HG02610 (cell line): ENCODE measurements at regions not wholly inside any gene's neighbourhood (a gene's known extent, or its start where the extent isn't known, plus 50 kb on each side); places are given as distances from the start of the nearest gene placed in this dataset.

Source experiments
- ATAC-seq: cut with Tn5 transposase; IDR thresholded peaks from one replicate; pipeline ENCODE4 v1.9.1; 2021; ENCODE audit warnings: mild to moderate bottlenecking, moderate library complexity; ENCODE audit not compliant: unreplicated experiment

- no peak for ATAC-seq
These were observed 192.2 kb upstream of the MARCKS start for GRCh38 chr6:113664909-113665308.

- peak; percentile 43 for ATAC-seq
These were observed 188.3 kb upstream of the MARCKS start for GRCh38 chr6:113668641-113669408.

- ATAC-seq: no peak
These were observed 187.5 kb upstream of the MARCKS start for GRCh38 chr6:113669606-113670005.

- no peak for ATAC-seq
These were observed 185.7 kb upstream of the MARCKS start for GRCh38 chr6:113671421-113671820.

GRCh38 chr6:113672491-113673149 lies 184.5 kb upstream of the MARCKS start:
- no peak for ATAC-seq

GRCh38 chr6:113674075-113674474 lies 183.1 kb upstream of the MARCKS start:
- ATAC-seq: no peak

- no peak for ATAC-seq
These were observed 181.1 kb upstream of the MARCKS start for GRCh38 chr6:113676057-113676456.

GRCh38 chr6:113676968-113677367 lies 180.2 kb upstream of the MARCKS start:
- ATAC-seq: no peak

GRCh38 chr6:113679051-113679450 lies 178.1 kb upstream of the MARCKS start:
- no peak for ATAC-seq

- ATAC-seq: no peak
These were observed 176.8 kb upstream of the MARCKS start for GRCh38 chr6:113680301-113680700.

GRCh38 chr6:113683968-113684367 lies 173.2 kb upstream of the MARCKS start:
- ATAC-seq: no peak

- no peak for ATAC-seq
These were observed 172.7 kb upstream of the MARCKS start for GRCh38 chr6:113684382-113684901.

GRCh38 chr6:113686049-113686448 lies 171.1 kb upstream of the MARCKS start:
- ATAC-seq: no peak

GRCh38 chr6:113689620-113690019 lies 167.5 kb upstream of the MARCKS start:
- ATAC-seq: peak; percentile 38

GRCh38 chr6:113690281-113691259 lies 166.6 kb upstream of the MARCKS start:
- peak; percentile 88 for ATAC-seq

- no peak for ATAC-seq
These were observed 165.9 kb upstream of the MARCKS start for GRCh38 chr6:113691260-113691656.

- no peak for ATAC-seq
These were observed 163.3 kb upstream of the MARCKS start for GRCh38 chr6:113693851-113694250.

- no peak for ATAC-seq
These were observed 162.7 kb upstream of the MARCKS start for GRCh38 chr6:113694278-113695077.

GRCh38 chr6:113695516-113695915 lies 161.6 kb upstream of the MARCKS start:
- ATAC-seq: no peak

GRCh38 chr6:113696960-113697359 lies 160.2 kb upstream of the MARCKS start:
- peak; percentile 47 for ATAC-seq
